Peyer's patch (tissue), 4 donors: ENCODE measurements at regions not wholly inside any gene's neighbourhood (a gene's known extent, or its start where the extent isn't known, plus 50 kb on each side); places are given as distances from the start of the nearest gene placed in this dataset.

ENCODE experiments used
- POLR2A ChIP-seq, 2 donors: fragments of 450-650 bp; IDR thresholded peaks; one replicate each; pipeline ENCODE4 v1.5.1; 2017; ENCODE audit warnings: antibody characterized with exemption in 2 of 2, mild to moderate bottlenecking in 2 of 2, moderate library complexity in 2 of 2
- TF ChIP-seq, protein P1 (sequence below), 6 experiments: fragments of 450-650 bp in 4 of 6; fragments of 200-600 bp in 2 of 6; sonication (generic) in 1 of 6; IDR thresholded peaks; one replicate each; pipeline ENCODE4 v1.5.1; 2017 to 2019; ENCODE audit warnings: antibody characterized with exemption in 6 of 6, mild to moderate bottlenecking in 3 of 6, moderate library complexity in 1 of 6

DNA sequence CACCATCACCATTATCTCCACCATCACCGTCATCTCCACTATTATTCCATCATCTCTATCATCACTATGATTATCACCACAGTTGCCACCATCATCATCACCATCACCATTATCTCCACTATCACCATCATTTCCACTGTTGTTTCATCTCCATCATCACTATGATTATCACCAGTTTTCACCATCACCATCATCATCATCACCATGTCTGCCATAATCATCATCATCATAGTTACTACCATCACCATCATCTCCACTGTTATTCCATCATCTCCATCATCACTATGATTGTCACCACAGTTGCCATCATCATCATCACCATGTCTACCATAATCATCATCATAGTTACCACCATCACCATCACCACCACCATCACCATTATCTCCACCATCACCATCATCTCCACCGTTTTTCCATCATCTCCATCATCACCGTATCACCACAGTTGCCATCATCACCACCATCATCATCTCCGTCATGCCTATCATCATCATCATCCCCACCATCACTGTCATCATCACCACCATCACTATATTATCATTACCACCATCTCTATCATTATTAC lies 264.9 kb downstream of the BRD1 start:
- TF ChIP-seq, protein P1, sequence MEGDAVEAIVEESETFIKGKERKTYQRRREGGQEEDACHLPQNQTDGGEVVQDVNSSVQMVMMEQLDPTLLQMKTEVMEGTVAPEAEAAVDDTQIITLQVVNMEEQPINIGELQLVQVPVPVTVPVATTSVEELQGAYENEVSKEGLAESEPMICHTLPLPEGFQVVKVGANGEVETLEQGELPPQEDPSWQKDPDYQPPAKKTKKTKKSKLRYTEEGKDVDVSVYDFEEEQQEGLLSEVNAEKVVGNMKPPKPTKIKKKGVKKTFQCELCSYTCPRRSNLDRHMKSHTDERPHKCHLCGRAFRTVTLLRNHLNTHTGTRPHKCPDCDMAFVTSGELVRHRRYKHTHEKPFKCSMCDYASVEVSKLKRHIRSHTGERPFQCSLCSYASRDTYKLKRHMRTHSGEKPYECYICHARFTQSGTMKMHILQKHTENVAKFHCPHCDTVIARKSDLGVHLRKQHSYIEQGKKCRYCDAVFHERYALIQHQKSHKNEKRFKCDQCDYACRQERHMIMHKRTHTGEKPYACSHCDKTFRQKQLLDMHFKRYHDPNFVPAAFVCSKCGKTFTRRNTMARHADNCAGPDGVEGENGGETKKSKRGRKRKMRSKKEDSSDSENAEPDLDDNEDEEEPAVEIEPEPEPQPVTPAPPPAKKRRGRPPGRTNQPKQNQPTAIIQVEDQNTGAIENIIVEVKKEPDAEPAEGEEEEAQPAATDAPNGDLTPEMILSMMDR (IDR thresholded peaks at IDR 0.05): no peak
- no peak for TF ChIP-seq POLR2A (IDR thresholded peaks at IDR 0.05)
